Cardiac muscle cell (in vitro differentiated cells and primary cell): ENCODE measurements at regions not wholly inside any gene's neighbourhood (a gene's known extent, or its start where the extent isn't known, plus 50 kb on each side); places are given as distances from the start of the nearest gene placed in this dataset.

ENCODE experiments used
- DNase-seq, 2 donors: peaks; one replicate each; pipeline versions ENCODE4 v3.0.0 to v3.0.0-alpha.2; 2010 to 2017; ENCODE audit warnings: low read depth in 1 of 2, low spot score in 1 of 2
- H3K27ac ChIP-seq: fragments of 200-600 bp; sonication (generic); 2 replicates; pipeline ENCODE4 v1.5.1; 2016
- H3K27me3 ChIP-seq: fragments of 200-600 bp; sonication (generic); 2 replicates; pipeline ENCODE4 v1.6.0; 2016; ENCODE audit warnings: control low read depth
- H3K36me3 ChIP-seq: fragments of 200-600 bp; sonication (generic); 2 replicates; pipeline ENCODE4 v1.5.1; 2016; ENCODE audit warnings: control low read depth
- H3K4me1 ChIP-seq: fragments of 200-600 bp; sonication (generic); 2 replicates; pipeline ENCODE4 v1.8.1; 2017; ENCODE audit warnings: low read depth, mild to moderate bottlenecking, mixed run types
- H3K4me3 ChIP-seq: fragments of 200-600 bp; sonication (generic); 2 replicates; pipeline ENCODE4 v1.5.1; 2016; ENCODE audit warnings: mild to moderate bottlenecking
- H3K9me3 ChIP-seq: fragments of 200-600 bp; sonication (generic); 2 replicates; pipeline ENCODE4 v1.5.1; 2017; ENCODE audit warnings: low read depth, mild to moderate bottlenecking, control low read depth
- TF ChIP-seq, protein P1 (sequence below): IDR thresholded peaks from 2 replicates; pipeline ENCODE4 v1.5.1; 2012; ENCODE audit warnings: low read depth, mild to moderate bottlenecking, low read length

DNA sequence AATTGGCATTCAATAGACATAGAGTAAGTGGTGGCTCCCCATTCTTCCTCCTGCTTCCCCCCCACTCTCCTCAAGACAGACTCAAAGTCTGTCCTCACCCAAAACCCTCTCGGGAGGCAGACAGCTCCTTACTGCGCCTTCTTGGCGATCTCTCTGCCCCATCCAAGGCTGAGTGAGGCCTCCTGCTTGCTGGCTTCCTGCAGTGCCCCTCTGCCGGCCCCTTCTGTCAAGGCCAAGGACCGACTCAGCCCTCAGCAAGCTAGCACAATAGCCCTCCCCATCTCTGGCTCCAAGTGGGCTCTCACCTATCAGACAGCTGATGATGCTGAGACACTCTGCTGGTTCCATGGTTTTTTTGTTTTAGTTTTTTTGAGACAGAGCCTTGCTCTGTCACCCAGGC is 62.5 kb upstream of the DLK1 start:
- Histone ChIP-seq H3K9me3 (no peaks in the 10 kb centered on the region), H3K27me3 (peaks cover 2% of the 10 kb centered on the region), H3K36me3 (no peaks in the 10 kb centered on the region), H3K4me1 (peaks cover 4% of the 10 kb centered on the region), H3K4me3 (no peak overlapping the region), H3K27ac (no peak overlapping the region)
- TF ChIP-seq, protein P1, sequence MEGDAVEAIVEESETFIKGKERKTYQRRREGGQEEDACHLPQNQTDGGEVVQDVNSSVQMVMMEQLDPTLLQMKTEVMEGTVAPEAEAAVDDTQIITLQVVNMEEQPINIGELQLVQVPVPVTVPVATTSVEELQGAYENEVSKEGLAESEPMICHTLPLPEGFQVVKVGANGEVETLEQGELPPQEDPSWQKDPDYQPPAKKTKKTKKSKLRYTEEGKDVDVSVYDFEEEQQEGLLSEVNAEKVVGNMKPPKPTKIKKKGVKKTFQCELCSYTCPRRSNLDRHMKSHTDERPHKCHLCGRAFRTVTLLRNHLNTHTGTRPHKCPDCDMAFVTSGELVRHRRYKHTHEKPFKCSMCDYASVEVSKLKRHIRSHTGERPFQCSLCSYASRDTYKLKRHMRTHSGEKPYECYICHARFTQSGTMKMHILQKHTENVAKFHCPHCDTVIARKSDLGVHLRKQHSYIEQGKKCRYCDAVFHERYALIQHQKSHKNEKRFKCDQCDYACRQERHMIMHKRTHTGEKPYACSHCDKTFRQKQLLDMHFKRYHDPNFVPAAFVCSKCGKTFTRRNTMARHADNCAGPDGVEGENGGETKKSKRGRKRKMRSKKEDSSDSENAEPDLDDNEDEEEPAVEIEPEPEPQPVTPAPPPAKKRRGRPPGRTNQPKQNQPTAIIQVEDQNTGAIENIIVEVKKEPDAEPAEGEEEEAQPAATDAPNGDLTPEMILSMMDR: no peak
- DNase-seq: no peak

DNA sequence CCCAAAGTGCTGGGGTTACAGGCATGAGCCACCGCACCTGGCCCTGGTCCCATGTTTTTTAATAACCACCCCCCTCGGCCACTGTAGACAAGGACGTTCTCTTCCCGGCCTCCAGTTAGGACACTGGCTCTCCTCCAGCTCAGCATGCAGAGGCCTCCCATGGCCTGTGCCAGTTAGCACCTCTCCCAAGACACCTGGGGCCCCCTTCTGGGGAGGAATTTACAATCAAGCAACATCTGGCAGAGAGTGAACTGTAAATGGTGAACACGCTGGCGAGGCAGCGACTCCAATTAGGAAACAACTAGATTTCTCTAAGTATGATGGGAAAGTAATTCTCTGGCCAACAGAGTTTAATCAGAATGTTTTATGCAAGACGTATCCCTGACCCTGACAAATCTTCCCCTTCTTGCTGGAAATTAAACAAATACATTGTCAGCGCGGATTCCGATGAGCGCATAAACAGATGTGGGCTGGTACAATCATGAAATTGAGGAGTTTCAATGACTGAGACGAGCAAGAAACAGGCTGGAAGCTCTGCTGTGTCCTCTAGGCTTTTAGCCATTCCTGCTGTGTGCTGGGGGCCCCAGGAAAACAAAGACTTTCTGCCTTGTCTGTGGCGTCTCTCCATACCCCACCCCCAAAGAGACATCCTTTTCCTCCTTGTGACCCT is 61.7 kb upstream of the DLK1 start:
- no peaks in the 10 kb centered on the region for H3K9me3 ChIP-seq
- H3K4me3 ChIP-seq: no peak overlapping the region
- TF ChIP-seq, protein P1: no peak
- peaks cover 2% of the 10 kb centered on the region for H3K27me3 ChIP-seq
- no peak overlapping the region for H3K27ac ChIP-seq
- peaks cover 10% of the 10 kb centered on the region for H3K4me1 ChIP-seq
- peak in 1 of 2 donors; percentile 67 for DNase-seq
- no peaks in the 10 kb centered on the region for H3K36me3 ChIP-seq

DNA sequence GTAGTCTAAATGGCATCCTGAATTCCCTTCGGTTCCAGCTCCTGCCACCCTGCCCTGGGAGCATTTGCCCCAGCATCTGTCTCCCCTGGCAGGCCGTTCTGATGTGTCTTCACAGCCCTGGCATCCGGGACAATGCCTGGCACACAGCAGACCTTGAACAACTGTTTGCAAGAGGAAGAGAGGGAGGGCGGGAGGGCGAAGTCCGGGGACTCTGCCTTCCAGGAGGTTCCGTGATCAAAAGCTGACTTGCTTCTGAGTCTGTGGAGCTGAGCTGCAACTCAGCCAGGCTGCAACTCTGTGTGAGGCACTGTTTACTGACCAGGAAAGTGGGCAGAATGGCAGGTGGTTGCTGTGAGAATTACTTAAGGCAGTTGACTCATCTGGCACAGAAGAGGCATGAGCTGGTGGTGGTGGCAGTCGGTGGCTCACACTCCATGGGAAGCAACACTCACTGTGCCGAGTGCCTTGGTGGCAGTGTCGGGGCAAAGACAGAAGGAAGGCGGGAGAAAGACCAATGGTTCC is 61.1 kb upstream of the DLK1 start:
- Histone ChIP-seq H3K27me3 (peaks cover 2% of the 10 kb centered on the region), H3K27ac (no peak overlapping the region), H3K4me3 (no peak overlapping the region), H3K4me1 (peaks cover 10% of the 10 kb centered on the region), H3K9me3 (no peaks in the 10 kb centered on the region), H3K36me3 (no peaks in the 10 kb centered on the region)
- TF ChIP-seq, protein P1: no peak
- DNase-seq: no peak

DNA sequence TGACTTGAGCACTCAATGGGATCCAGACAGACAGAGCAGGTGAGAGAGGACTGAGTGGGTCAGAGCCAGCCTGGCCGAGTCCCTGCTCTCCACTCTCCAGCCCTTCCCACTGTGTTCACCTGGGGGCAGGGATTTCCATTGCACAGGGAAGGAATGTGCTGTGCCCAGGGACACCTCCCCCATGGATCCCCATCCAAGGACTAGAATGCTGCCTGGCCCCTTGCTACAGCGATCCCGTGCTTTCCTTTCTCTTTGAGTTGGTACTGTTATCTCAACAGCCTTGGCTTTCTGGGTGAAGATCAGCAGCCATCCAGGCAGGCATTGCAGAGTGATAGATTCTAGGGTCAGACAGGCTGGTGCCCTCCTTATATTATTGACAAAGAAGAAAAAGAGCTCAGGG is 60.3 kb upstream of the DLK1 start:
- DNase-seq: no peak
- no peaks in the 10 kb centered on the region for H3K36me3 ChIP-seq
- H3K27me3 ChIP-seq: peaks cover 2% of the 10 kb centered on the region
- H3K9me3 ChIP-seq: no peaks in the 10 kb centered on the region
- no peak overlapping the region for H3K27ac ChIP-seq
- H3K4me1 ChIP-seq: peaks cover 10% of the 10 kb centered on the region
- no peak overlapping the region for H3K4me3 ChIP-seq
- TF ChIP-seq, protein P1: no peak

DNA sequence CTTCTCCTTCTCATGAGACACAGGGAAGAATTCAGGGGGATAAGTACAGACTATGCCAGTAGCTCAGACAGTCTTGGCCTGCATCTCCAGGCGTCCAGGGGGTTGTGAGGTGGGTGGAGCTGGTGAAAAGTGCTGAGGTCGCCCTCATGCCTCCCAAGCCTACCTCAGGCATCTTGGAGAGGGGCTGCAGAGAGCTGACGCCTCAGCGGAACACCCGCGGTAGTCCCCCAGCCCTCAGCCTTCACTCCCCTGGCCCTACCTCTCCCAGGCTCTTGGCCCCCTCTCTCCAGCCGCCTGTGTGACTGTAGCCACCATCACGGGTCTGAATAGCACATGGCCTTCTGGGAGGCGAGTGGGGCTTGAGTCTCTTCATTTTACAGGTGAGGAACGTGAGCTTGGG is 59.8 kb upstream of the DLK1 start:
- TF ChIP-seq, protein P1: no peak
- H3K27ac ChIP-seq: no peak overlapping the region
- H3K36me3 ChIP-seq: no peaks in the 10 kb centered on the region
- no peak for DNase-seq
- peaks cover 2% of the 10 kb centered on the region for H3K27me3 ChIP-seq
- H3K4me3 ChIP-seq: no peak overlapping the region
- H3K9me3 ChIP-seq: no peaks in the 10 kb centered on the region
- H3K4me1 ChIP-seq: peaks cover 10% of the 10 kb centered on the region

DNA sequence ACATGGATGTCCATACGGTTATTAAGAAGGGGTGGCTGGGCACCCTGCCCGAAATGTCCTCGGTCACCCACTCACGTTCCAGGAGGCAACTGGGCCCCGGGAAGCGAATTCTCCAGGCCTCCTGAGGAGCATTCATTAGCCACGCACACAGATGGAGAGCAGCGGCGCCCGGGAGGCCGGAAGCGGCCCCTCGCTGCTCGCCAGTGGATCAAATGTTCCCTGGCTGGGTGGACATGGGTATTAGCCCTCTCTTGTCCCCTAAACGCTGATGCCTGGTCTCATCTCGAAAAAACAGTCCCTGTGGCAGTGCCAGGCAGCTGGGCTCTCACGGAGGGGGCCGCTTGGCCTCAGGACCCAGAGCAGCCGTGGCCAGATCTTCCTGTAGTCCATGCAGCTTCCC is 59.0 kb upstream of the DLK1 start:
- peaks cover 2% of the 10 kb centered on the region for H3K27me3 ChIP-seq
- peaks cover 14% of the 10 kb centered on the region for H3K4me1 ChIP-seq
- no peak overlapping the region for H3K4me3 ChIP-seq
- TF ChIP-seq, protein P1: no peak
- H3K36me3 ChIP-seq: no peaks in the 10 kb centered on the region
- H3K9me3 ChIP-seq: no peaks in the 10 kb centered on the region
- H3K27ac ChIP-seq: no peak overlapping the region
- no peak for DNase-seq
